Common myeloid progenitor, CD34-positive (primary cell): ENCODE measurements at regions not wholly inside any gene's neighbourhood (a gene's known extent, or its start where the extent isn't known, plus 50 kb on each side); places are given as distances from the start of the nearest gene placed in this dataset.
"Not testable (repeated sequence)": the region's sequence is repeated elsewhere in the genome, so short reads cannot be mapped to it uniquely, and the experiment has no call there.

ENCODE experiments used
- CTCF ChIA-PET: fragments of 350-600 bp; sonication (Branson Sonifier 250); formaldehyde crosslinking; loops from one replicate; lab custom pipeline; 2021; ENCODE audit warnings: antibody characterized with exemption; lab: Charles Lee
- POLR2A ChIA-PET: fragments of 350-600 bp; sonication (Branson Sonifier 250); formaldehyde crosslinking; loops from one replicate; lab custom pipeline; 2021; ENCODE audit warnings: antibody characterized with exemption; lab: Charles Lee
- DNase-seq, 3 donors: peaks; one replicate each; pipeline versions ENCODE4 v3.0.0 to v3.0.0-alpha.2; 2013
- H3K27ac ChIP-seq, 2 experiments: 1 replicate in 1 of 2; 2 replicates in 1 of 2; pipeline ENCODE4 v1.7.0; 2013; ENCODE audit warnings: inconsistent platforms in 2 of 2, low read length in 2 of 2, mild to moderate bottlenecking in 2 of 2, low read depth in 1 of 2, moderate library complexity in 1 of 2; ENCODE audit not compliant: severe bottlenecking in 2 of 2, insufficient read depth in 1 of 2, poor library complexity in 1 of 2
- H3K27me3 ChIP-seq, 5 experiments: replicated peaks in 2 of 5; 1 replicate in 3 of 5; 2 replicates in 2 of 5; pipeline versions ENCODE4 v1.6.1 to v1.7.0; 2013; ENCODE audit warnings: low read length in 4 of 5, mild to moderate bottlenecking in 2 of 5, moderate library complexity in 2 of 5, inconsistent platforms in 1 of 5; ENCODE audit not compliant: insufficient read depth in 5 of 5, control insufficient read depth in 4 of 5
- H3K36me3 ChIP-seq, 4 experiments: 1 replicate in 2 of 4; 2 replicates in 2 of 4; pipeline versions ENCODE4 v1.6.1 to v1.7.0; 2013; ENCODE audit warnings: low read length in 3 of 4, control low read depth in 1 of 4, mild to moderate bottlenecking in 1 of 4; ENCODE audit not compliant: control insufficient read depth in 4 of 4, insufficient read depth in 4 of 4
- H3K4me1 ChIP-seq, 4 experiments: 1 replicate in 3 of 4; 2 replicates in 1 of 4; pipeline versions ENCODE4 v1.6.1 to v1.7.1; 2013; ENCODE audit warnings: low read length in 3 of 4, mild to moderate bottlenecking in 3 of 4, control low read depth in 1 of 4, inconsistent platforms in 1 of 4, moderate library complexity in 1 of 4; ENCODE audit not compliant: control insufficient read depth in 4 of 4, insufficient read depth in 4 of 4; ENCODE audit errors: control extremely low read depth in 1 of 4
- H3K4me3 ChIP-seq, 7 experiments: 1 replicate in 4 of 7; 2 replicates in 3 of 7; pipeline versions ENCODE4 v1.5.1 to v1.7.0; 2013; ENCODE audit warnings: mild to moderate bottlenecking in 7 of 7, low read length in 6 of 7, moderate library complexity in 6 of 7, inconsistent platforms in 2 of 7, low read depth in 2 of 7, control low read depth in 1 of 7; ENCODE audit not compliant: insufficient read depth in 4 of 7, control insufficient read depth in 1 of 7; ENCODE audit errors: extremely low read depth in 1 of 7
- H3K9me3 ChIP-seq, 5 experiments: 1 replicate in 4 of 5; 2 replicates in 1 of 5; pipeline versions ENCODE4 v1.6.1 to v1.7.1; 2013; ENCODE audit warnings: low read length in 4 of 5, mild to moderate bottlenecking in 2 of 5, inconsistent platforms in 1 of 5, low read depth in 1 of 5, moderate library complexity in 1 of 5; ENCODE audit not compliant: control insufficient read depth in 4 of 5, insufficient read depth in 2 of 5; ENCODE audit errors: control extremely low read depth in 1 of 5
- WGBS: methylation state at CpG from one replicate; pipeline ENCODE4 v1.1.5; 2013; ENCODE audit not compliant: insufficient coverage; 5-methylcytosine and 5-hydroxymethylcytosine counted together

DNA sequence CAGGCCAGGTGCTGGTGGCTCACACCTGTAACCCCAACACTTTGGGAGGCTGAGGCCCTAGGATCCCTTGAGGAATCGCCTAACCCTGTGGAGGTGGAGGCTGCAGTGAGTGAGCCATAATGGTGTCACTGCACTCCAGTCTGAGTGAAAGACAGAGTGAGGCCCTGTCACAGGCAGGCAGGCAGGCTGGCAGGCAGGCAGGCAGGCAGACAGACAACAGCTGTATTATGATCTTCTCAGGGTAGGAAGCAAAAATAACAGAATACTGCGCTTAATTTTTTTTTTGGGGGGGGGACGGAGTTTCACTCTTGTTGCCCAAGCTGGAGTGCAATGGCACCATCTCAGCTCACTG, 3901.6 kb upstream of the OR11H1 start:
- ChIA-PET CTCF (no interaction called here), POLR2A (no interaction called here)
- WGBS: 83% methylated on average over 3 of the region's 3 CpGs
- H3K9me3 ChIP-seq: peaks cover 0 to 56% (median 46%) of the 10 kb centered on the region in 5 experiments
- no peak overlapping the region for H3K27ac ChIP-seq
- no peak for DNase-seq
- no peaks in the 10 kb centered on the region for H3K27me3 ChIP-seq
- H3K4me1 ChIP-seq: no peaks in the 10 kb centered on the region
- H3K4me3 ChIP-seq: no peak overlapping the region
- no peaks in the 10 kb centered on the region for H3K36me3 ChIP-seq

DNA sequence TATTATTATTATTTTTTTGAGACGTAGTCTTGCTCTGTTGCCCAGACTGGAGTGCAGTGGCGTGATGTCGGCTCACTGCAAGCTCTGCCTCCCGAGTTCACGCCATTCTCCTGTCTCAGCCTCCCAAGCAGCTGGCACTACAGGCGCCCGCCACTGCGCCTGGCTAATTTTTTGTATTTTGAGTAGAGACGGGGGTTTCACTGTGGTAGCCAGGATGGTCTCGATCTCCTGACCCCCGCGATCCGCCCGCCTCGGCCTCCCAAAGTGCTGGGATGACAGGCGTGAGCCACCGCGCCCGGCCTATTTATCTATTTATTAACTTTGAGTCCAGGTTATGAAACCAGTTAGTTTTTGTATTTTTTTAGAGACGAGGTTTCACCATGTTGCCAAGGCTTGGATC, 3901.0 kb upstream of the OR11H1 start:
- H3K4me3 ChIP-seq, H3K4me1 ChIP-seq, H3K27me3 ChIP-seq, POLR2A ChIA-PET, H3K36me3 ChIP-seq, DNase-seq, CTCF ChIA-PET, H3K27ac ChIP-seq: not testable (repeated sequence)
- peaks cover 0 to 53% (median 46%) of the 10 kb centered on the region in 5 experiments for H3K9me3 ChIP-seq
- WGBS: 92% methylated on average over 20 of the region's 20 CpGs

DNA sequence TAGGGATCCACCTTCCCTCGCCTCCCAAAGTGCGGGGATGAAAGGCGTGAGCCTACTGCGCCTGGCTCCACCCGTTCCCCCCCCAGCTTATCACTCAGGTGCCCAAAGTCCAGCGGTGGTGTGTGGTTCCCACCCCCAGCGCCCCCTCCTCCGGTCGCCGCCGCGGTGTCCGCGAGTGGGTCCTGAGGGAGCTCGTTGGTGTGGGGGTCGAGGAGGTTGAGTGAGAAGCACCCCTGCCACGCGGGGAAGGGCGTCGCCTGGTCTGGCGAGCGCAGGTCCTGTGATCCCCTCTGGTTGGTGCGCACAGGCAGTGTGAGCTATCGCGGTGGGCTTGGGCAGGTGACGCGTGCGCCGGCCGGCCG, 3900.6 kb upstream of the OR11H1 start:
- Histone ChIP-seq H3K4me1 (no peaks in the 10 kb centered on the region), H3K27me3 (no peaks in the 10 kb centered on the region), H3K9me3 (peaks cover 0 to 53% (median 46%) of the 10 kb centered on the region in 5 experiments), H3K27ac (no peak overlapping the region), H3K36me3 (no peaks in the 10 kb centered on the region), H3K4me3 (no peak overlapping the region)
- ChIA-PET POLR2A (no interaction called here), CTCF (no interaction called here)
- DNase-seq: no peak
- WGBS: 92% methylated on average over 31 of the region's 31 CpGs

DNA sequence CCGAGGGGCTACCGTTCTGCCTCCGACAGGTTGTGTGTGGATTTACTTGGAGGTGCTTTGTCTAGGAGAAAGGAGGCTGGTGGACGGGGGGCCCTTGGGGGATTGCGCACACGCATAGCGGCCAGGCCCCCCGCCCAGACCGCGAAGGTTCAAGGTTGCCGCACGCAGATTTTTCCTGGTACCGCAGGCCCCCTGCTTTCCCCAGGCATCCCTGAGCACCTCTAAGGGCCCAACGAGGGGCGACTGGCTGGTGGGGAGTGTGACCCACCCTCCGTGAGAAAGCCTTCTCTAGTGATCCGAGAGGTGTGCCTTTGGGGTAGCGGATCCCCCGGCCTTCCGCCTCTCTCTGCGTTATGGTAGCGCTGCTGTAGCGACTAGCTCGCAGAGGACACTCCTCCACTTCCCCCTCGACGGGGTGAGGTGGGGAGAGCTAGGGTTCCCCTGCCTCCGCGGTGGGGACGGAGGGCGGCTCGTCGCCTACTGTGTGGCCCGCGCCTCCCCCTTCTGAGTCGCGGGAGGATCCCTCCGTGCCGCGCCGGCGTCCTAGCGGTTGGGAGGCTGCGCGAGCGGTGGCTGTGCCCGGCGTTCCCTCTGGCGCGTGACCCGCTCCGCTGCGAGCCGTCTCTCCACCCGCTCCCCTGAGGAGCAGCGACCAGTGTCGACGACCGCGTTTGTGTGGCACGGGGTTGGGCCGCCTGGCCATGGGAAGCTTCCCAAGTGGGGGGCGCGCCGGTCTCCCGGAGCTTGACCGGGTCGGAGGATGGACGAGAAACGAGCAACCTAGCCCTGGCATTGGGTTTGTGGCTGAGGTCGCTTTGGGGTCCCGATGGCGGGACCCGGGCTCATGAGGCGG, 3900.0 kb upstream of the OR11H1 start:
- DNase-seq: no peak
- CTCF ChIA-PET: no interaction called here
- H3K4me1 ChIP-seq: no peaks in the 10 kb centered on the region
- 95% methylated on average over 74 of the region's 74 CpGs for WGBS
- H3K27ac ChIP-seq: no peak overlapping the region
- no peaks in the 10 kb centered on the region for H3K36me3 ChIP-seq
- POLR2A ChIA-PET: no interaction called here
- H3K27me3 ChIP-seq: no peaks in the 10 kb centered on the region
- peaks cover 0 to 53% (median 46%) of the 10 kb centered on the region in 5 experiments for H3K9me3 ChIP-seq
- H3K4me3 ChIP-seq: no peak overlapping the region

DNA sequence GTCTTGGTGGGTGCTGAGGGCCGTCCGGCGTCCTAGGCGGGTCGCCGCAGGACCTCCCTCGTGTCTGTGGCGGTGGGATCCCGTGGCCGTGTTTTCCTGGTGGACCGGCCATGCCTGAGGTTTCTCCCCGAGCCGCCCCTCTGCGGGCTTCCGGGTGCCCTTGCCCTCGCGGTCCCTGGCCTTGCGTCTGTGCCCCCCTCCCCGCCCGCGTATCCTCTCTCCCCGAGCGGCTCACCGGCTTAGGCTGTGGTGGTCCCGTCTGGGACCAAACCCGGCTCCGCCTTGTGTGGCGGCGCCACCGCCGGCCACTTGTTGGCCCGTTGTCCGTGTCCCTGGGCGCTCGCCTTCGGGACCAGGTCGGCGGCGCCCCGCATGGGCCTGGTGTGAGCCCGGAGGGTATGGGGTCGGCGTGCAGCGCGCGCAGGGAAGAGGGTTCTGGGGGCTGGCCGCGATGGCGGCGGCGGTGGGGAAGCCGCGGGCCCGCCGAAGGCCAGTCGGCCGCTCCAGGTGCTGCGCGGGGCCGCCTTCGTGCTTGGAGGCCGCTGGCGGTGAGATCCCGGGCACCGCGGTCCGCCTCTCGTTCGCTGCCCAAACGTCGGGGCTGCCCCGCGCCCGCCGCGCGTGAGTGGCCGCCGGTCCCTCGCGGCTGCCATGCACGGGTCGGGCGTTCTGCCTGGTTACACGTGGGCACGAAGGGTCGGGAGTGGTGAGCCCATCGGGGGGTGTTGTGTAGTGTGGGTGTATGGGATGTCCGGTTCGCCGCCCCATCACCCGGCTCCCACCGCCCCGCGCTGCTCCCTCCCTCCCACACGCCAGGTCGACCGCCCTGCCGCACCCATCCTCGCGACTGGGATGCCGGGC, 3899.1 kb upstream of the OR11H1 start:
- Histone ChIP-seq H3K4me1 (no peaks in the 10 kb centered on the region), H3K27ac (no peak overlapping the region), H3K9me3 (peaks cover 0 to 51% (median 46%) of the 10 kb centered on the region in 5 experiments), H3K27me3 (no peaks in the 10 kb centered on the region), H3K4me3 (no peak overlapping the region), H3K36me3 (no peaks in the 10 kb centered on the region)
- ChIA-PET POLR2A (no interaction called here), CTCF (no interaction called here)
- DNase-seq: no peak
- 90% methylated on average over 102 of the region's 102 CpGs for WGBS

DNA sequence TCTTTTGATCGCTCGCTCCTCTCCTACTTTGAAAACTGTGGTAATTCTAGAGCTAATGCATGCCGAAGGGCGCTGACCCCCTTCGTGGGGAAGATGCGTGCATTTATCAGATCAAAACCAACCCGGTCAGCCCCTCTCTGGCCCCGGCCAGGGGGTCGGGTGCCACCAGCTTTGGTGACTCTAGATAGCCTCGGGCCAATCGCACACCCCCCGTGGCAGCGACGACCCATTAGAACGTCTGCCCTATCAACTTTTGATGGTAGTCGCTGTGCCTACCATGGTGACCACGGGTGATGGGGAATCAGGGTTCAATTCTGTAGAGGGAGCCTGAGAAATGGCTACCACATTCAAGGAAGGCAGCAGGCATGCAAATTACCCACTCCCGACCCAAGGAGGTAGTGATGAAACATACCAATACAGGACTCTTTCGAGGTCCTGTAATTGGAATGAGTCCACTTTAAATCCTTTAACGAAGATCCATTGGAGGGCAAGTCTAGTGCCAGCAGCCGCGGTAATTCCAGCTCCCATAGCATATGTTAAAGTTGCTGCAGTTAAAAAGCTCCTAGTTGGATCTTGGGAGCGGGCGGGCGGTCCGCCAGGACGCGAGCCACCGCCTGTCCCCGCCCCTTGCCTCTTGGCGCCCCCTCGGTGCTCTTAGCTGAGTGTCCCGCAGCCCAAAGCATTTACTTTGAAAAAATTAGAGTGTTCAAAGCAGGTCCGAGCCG, 3898.2 kb upstream of the OR11H1 start:
- Histone ChIP-seq H3K9me3 (peaks cover 0 to 49% (median 46%) of the 10 kb centered on the region in 5 experiments), H3K27ac (no peak overlapping the region), H3K36me3 (no peaks in the 10 kb centered on the region), H3K4me1 (no peaks in the 10 kb centered on the region), H3K27me3 (no peaks in the 10 kb centered on the region), H3K4me3 (no peak overlapping the region)
- POLR2A ChIA-PET: no interaction called here
- DNase-seq: no peak
- CTCF ChIA-PET: no interaction called here
- 90% methylated on average over 35 of the region's 35 CpGs for WGBS
